Testis (tissue), 2 donors: ENCODE measurements at regions not wholly inside any gene's neighbourhood (a gene's known extent, or its start where the extent isn't known, plus 50 kb on each side); places are given as distances from the start of the nearest gene placed in this dataset.

Experiments used
- DNase-seq: peaks from one replicate; pipeline ENCODE4 v3.0.0-alpha.2; 2019
- H3K27ac ChIP-seq, 2 donors: fragments of 200-600 bp; sonication (generic); one replicate each; pipeline ENCODE4 v1.5.1; 2019
- H3K27me3 ChIP-seq: fragments of 200-600 bp; sonication (generic); one replicate; pipeline ENCODE4 v1.5.1; 2019
- H3K36me3 ChIP-seq: fragments of 200-600 bp; sonication (generic); one replicate; pipeline ENCODE4 v1.5.1; 2017; ENCODE audit warnings: low read depth; ENCODE audit errors: missing control alignments
- H3K4me1 ChIP-seq: fragments of 200-600 bp; sonication (generic); one replicate; pipeline ENCODE4 v1.5.1; 2019
- H3K4me3 ChIP-seq, 2 donors: fragments of 200-600 bp; sonication (generic); one replicate each; pipeline ENCODE4 v1.5.1; 2017 to 2019
- H3K9me3 ChIP-seq: fragments of 200-600 bp; sonication (generic); one replicate; pipeline ENCODE4 v1.5.1; 2017
- POLR2A ChIP-seq: fragments of 450-650 bp; IDR thresholded peaks from one replicate; pipeline ENCODE4 v1.6.1; 2017; ENCODE audit warnings: antibody characterized with exemption, mild to moderate bottlenecking, moderate library complexity
- WGBS, 2 donors: methylation state at CpG; one replicate each; pipeline ENCODE4 v1.1.5; 2018; 5-methylcytosine and 5-hydroxymethylcytosine counted together
- intact Hi-C: fragments of 100-400 bp; cut with DNase I; formaldehyde crosslinking; loops from one replicate; pipeline ENCODE4 v1.15.1; 2023; ENCODE audit warnings: low total_unique reads
- TF ChIP-seq, protein P1 (sequence below), 3 experiments: fragments of 450-650 bp in 2 of 3; fragments of 200-600 bp in 1 of 3; sonication (generic) in 1 of 3; IDR thresholded peaks; one replicate each; pipeline ENCODE4 v1.5.1; 2016 to 2019; ENCODE audit warnings: antibody characterized with exemption in 3 of 3, mild to moderate bottlenecking in 2 of 3, moderate library complexity in 1 of 3

DNA sequence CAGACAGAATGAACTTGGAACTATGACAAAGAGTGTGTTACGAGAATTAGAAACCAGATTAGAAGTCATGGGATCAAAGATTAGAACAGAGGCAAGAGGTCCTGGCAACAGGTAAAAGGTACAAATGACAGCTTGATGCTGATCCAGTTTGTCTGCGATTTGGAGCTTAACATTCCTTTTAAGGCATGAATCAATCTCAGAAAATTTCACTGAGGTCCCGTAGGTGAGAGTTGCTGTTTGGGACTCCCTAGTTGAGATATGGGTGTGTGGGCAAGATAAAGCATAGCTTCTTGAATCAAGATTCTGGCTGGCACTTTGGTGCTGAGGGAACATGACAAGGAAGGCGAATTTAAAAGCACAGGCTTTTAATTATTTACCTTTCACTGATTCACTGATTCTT, 62.6 kb upstream of the ACSL4 start:
- no peaks in the 10 kb centered on the region for H3K36me3 ChIP-seq
- no peak overlapping the region for H3K4me3 ChIP-seq
- no peaks in the 10 kb centered on the region for H3K27me3 ChIP-seq
- intact Hi-C loops = no loop called here
- DNase-seq = no peak
- H3K9me3 ChIP-seq = no peaks in the 10 kb centered on the region
- 62 to 82% methylated on average over 4 of the region's 4 CpGs for WGBS, 2 donors
- no peaks in the 10 kb centered on the region for H3K4me1 ChIP-seq
- no peak overlapping the region for H3K27ac ChIP-seq
- TF ChIP-seq POLR2A = no peak
- TF ChIP-seq, protein P1, sequence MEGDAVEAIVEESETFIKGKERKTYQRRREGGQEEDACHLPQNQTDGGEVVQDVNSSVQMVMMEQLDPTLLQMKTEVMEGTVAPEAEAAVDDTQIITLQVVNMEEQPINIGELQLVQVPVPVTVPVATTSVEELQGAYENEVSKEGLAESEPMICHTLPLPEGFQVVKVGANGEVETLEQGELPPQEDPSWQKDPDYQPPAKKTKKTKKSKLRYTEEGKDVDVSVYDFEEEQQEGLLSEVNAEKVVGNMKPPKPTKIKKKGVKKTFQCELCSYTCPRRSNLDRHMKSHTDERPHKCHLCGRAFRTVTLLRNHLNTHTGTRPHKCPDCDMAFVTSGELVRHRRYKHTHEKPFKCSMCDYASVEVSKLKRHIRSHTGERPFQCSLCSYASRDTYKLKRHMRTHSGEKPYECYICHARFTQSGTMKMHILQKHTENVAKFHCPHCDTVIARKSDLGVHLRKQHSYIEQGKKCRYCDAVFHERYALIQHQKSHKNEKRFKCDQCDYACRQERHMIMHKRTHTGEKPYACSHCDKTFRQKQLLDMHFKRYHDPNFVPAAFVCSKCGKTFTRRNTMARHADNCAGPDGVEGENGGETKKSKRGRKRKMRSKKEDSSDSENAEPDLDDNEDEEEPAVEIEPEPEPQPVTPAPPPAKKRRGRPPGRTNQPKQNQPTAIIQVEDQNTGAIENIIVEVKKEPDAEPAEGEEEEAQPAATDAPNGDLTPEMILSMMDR (IDR thresholded peaks at IDR 0.05) = no peak

- no peak overlapping the region for H3K4me3 ChIP-seq
- H3K27me3 ChIP-seq = no peaks in the 10 kb centered on the region
- H3K4me1 ChIP-seq = no peaks in the 10 kb centered on the region
- H3K9me3 ChIP-seq = no peaks in the 10 kb centered on the region
- H3K27ac ChIP-seq = no peak overlapping the region
- TF ChIP-seq POLR2A = no peak
- TF ChIP-seq, protein P1 (IDR thresholded peaks at IDR 0.05) = no peak
- no peaks in the 10 kb centered on the region for H3K36me3 ChIP-seq
- DNase-seq = no peak
- WGBS, 2 donors = 50 to 83% methylated on average over 1 of the region's 1 CpG
- intact Hi-C loops = no loop called here
These were observed 64.4 kb upstream of the ACSL4 start for GRCh38 chrX:109797311-109797975.

DNA sequence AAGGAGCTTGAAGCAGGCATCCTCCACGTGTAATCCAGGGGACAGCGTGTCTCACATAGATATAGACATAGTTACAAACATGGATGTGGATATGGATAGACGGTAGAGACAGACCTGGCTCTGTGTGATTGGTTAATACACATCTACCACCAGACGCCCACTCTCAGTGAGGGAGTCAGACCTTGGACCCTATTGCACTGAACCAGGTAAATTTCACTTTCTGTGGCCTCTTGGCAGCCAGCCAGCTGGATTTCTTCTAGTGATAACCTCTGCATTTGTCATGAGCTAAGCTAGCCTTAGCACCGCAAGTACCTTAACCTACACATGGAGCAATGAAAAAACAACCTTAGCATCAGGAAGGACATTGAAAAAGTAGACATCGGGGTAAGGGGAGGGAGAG, 79.2 kb upstream of the ACSL4 start:
- H3K4me3 ChIP-seq = no peak overlapping the region
- WGBS, 2 donors = 66 to 86% methylated on average over 6 of the region's 6 CpGs

GRCh38 chrX:109813236-109813635, 80.2 kb upstream of the ACSL4 start:
- no peaks in the 10 kb centered on the region for H3K4me1 ChIP-seq
- DNase-seq = no peak
- H3K27ac ChIP-seq = no peak overlapping the region
- H3K27me3 ChIP-seq = no peaks in the 10 kb centered on the region
- H3K36me3 ChIP-seq = no peaks in the 10 kb centered on the region
- no peak overlapping the region for H3K4me3 ChIP-seq
- TF ChIP-seq POLR2A = no peak
- TF ChIP-seq, protein P1 (IDR thresholded peaks at IDR 0.05) = no peak
- intact Hi-C loops = no loop called here
- no peaks in the 10 kb centered on the region for H3K9me3 ChIP-seq

More for the DNA sequence above, 79.2 kb upstream of the ACSL4 start:
- TF ChIP-seq POLR2A = no peak
- TF ChIP-seq, protein P1 (IDR thresholded peaks at IDR 0.05) = no peak
- no peaks in the 10 kb centered on the region for H3K36me3 ChIP-seq
- no peaks in the 10 kb centered on the region for H3K9me3 ChIP-seq
- H3K27me3 ChIP-seq = no peaks in the 10 kb centered on the region
- no peak overlapping the region for H3K27ac ChIP-seq
- intact Hi-C loops = no loop called here
- DNase-seq = no peak
- H3K4me1 ChIP-seq = no peaks in the 10 kb centered on the region

GRCh38 chrX:109818976-109819375, 85.9 kb upstream of the ACSL4 start:
- intact Hi-C loops = no loop called here
- no peaks in the 10 kb centered on the region for H3K36me3 ChIP-seq
- no peak for TF ChIP-seq POLR2A
- TF ChIP-seq, protein P1 (IDR thresholded peaks at IDR 0.05) = no peak
- peak; percentile 28 for DNase-seq
- 20 to 43% methylated on average over 4 of the region's 4 CpGs for WGBS, 2 donors
- H3K4me3 ChIP-seq = no peak overlapping the region
- no peaks in the 10 kb centered on the region for H3K4me1 ChIP-seq
- no peak overlapping the region for H3K27ac ChIP-seq
- no peaks in the 10 kb centered on the region for H3K27me3 ChIP-seq
- H3K9me3 ChIP-seq = no peaks in the 10 kb centered on the region
